HEK293 (cell line): ENCODE measurements at regions not wholly inside any gene's neighbourhood (a gene's known extent, or its start where the extent isn't known, plus 50 kb on each side); places are given as distances from the start of the nearest gene placed in this dataset.

Experiments used
- BCL11A ChIP-seq: fragments of 450-650 bp; formaldehyde crosslinking; IDR thresholded peaks from 2 replicates; pipeline ENCODE4 v1.5.1; 2016; ENCODE audit warnings: low read depth, missing biosample characterization, missing genetic modification characterization
- ZNF2 ChIP-seq: fragments of 450-650 bp; formaldehyde crosslinking; IDR thresholded peaks from 2 replicates; pipeline ENCODE4 v1.5.1; 2016; ENCODE audit warnings: missing biosample characterization, missing genetic modification characterization
- ZNF335 ChIP-seq: fragments of 450-650 bp; formaldehyde crosslinking; conservative IDR thresholded peaks from 2 replicates; pipeline ENCODE4 v1.5.1; 2016; ENCODE audit warnings: missing biosample characterization, missing genetic modification characterization
- ZNF830 ChIP-seq: fragments of 450-650 bp; IDR thresholded peaks from 2 replicates; pipeline ENCODE4 v1.5.0; 2018; ENCODE audit warnings: missing biosample characterization, missing genetic modification characterization, low read depth, mild to moderate bottlenecking, moderate library complexity
- TF ChIP-seq, protein P1 (sequence below): fragments of 450-650 bp; formaldehyde crosslinking; IDR thresholded peaks from 2 replicates; pipeline ENCODE4 v1.5.1; 2016; ENCODE audit warnings: missing biosample characterization, missing genetic modification characterization

DNA sequence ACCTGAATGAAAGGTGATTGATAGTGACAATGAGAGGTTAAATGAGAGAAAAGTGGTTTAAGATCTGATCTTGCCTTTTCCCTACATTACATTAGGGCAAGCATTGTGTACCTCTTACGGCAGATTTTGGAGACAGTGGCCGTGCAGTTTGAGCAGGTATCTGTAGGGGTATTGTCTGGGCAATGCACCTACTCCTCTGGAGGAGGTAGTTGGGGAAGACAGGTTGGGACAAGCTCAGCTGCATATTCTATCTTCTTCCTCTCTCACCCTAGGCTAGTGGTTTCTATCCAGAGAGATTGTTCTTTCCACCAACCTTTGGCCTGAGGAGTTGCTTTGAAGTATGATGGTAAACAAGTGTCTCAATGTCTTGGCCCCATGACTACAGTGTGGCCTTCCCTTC is 323.2 kb downstream of the CYP26B1 start:
- TF ChIP-seq, protein P1, sequence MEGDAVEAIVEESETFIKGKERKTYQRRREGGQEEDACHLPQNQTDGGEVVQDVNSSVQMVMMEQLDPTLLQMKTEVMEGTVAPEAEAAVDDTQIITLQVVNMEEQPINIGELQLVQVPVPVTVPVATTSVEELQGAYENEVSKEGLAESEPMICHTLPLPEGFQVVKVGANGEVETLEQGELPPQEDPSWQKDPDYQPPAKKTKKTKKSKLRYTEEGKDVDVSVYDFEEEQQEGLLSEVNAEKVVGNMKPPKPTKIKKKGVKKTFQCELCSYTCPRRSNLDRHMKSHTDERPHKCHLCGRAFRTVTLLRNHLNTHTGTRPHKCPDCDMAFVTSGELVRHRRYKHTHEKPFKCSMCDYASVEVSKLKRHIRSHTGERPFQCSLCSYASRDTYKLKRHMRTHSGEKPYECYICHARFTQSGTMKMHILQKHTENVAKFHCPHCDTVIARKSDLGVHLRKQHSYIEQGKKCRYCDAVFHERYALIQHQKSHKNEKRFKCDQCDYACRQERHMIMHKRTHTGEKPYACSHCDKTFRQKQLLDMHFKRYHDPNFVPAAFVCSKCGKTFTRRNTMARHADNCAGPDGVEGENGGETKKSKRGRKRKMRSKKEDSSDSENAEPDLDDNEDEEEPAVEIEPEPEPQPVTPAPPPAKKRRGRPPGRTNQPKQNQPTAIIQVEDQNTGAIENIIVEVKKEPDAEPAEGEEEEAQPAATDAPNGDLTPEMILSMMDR (tag by site-specific recombination), result no peak
- TF ChIP-seq ZNF830 (tag by site-specific recombination) (no peak), ZNF2 (no peak), BCL11A (no peak), ZNF335 (no peak)
